Suprapubic skin (tissue), 4 donors: ENCODE measurements at regions not wholly inside any gene's neighbourhood (a gene's known extent, or its start where the extent isn't known, plus 50 kb on each side); places are given as distances from the start of the nearest gene placed in this dataset.
"Not testable (repeated sequence)": the region's sequence is repeated elsewhere in the genome, so short reads cannot be mapped to it uniquely, and the experiment has no call there.

Experiments
- DNase-seq, 2 donors: peaks; one replicate each; pipeline ENCODE4 v3.0.0-alpha.2; 2019; ENCODE audit warnings: low spot score in 2 of 2
- H3K27ac ChIP-seq: fragments of 200-600 bp; sonication (generic); one replicate; pipeline ENCODE4 v1.5.1; 2019
- H3K27me3 ChIP-seq: fragments of 200-600 bp; sonication (generic); one replicate; pipeline ENCODE4 v1.5.1; 2019
- H3K36me3 ChIP-seq: fragments of 200-600 bp; sonication (generic); one replicate; pipeline ENCODE4 v1.5.1; 2019
- H3K4me1 ChIP-seq: fragments of 200-600 bp; sonication (generic); one replicate; pipeline ENCODE4 v1.5.1; 2019
- H3K4me3 ChIP-seq: fragments of 200-600 bp; sonication (generic); one replicate; pipeline ENCODE4 v1.5.1; 2019; ENCODE audit warnings: mild to moderate bottlenecking
- H3K9me3 ChIP-seq: fragments of 200-600 bp; sonication (generic); one replicate; pipeline ENCODE4 v1.5.1; 2019
- EP300 ChIP-seq: sonication (generic); formaldehyde crosslinking; IDR thresholded peaks from one replicate; pipeline ENCODE4 v1.6.1; 2017; ENCODE audit warnings: antibody characterized with exemption
- POLR2A ChIP-seq, 2 donors: fragments of 450-650 bp; IDR thresholded peaks; one replicate each; pipeline ENCODE4 v1.6.1; 2017; ENCODE audit warnings: antibody characterized with exemption in 2 of 2, mild to moderate bottlenecking in 2 of 2, moderate library complexity in 2 of 2
- POLR2AphosphoS5 ChIP-seq, 3 donors: sonication (generic); formaldehyde crosslinking; IDR thresholded peaks; one replicate each; pipeline ENCODE4 v1.6.1; 2017; ENCODE audit warnings: antibody characterized with exemption in 3 of 3
- WGBS: methylation state at CpG from one replicate; pipeline ENCODE4 v1.1.5; 2018; 5-methylcytosine and 5-hydroxymethylcytosine counted together
- TF ChIP-seq, protein P1 (sequence below), 2 donors: fragments of 200-600 bp in 1 of 2; fragments of 450-650 bp in 1 of 2; sonication (generic) in 1 of 2; IDR thresholded peaks; one replicate each; pipeline ENCODE4 v1.5.1; 2016 to 2019; ENCODE audit warnings: antibody characterized with exemption in 2 of 2, mild to moderate bottlenecking in 1 of 2, moderate library complexity in 1 of 2

- no peak overlapping the region for H3K4me3 ChIP-seq
- no peak for DNase-seq
- H3K36me3 ChIP-seq, result no peaks in the 10 kb centered on the region
- no peaks in the 10 kb centered on the region for H3K27me3 ChIP-seq
- no peak for TF ChIP-seq EP300
- TF ChIP-seq, protein P1, sequence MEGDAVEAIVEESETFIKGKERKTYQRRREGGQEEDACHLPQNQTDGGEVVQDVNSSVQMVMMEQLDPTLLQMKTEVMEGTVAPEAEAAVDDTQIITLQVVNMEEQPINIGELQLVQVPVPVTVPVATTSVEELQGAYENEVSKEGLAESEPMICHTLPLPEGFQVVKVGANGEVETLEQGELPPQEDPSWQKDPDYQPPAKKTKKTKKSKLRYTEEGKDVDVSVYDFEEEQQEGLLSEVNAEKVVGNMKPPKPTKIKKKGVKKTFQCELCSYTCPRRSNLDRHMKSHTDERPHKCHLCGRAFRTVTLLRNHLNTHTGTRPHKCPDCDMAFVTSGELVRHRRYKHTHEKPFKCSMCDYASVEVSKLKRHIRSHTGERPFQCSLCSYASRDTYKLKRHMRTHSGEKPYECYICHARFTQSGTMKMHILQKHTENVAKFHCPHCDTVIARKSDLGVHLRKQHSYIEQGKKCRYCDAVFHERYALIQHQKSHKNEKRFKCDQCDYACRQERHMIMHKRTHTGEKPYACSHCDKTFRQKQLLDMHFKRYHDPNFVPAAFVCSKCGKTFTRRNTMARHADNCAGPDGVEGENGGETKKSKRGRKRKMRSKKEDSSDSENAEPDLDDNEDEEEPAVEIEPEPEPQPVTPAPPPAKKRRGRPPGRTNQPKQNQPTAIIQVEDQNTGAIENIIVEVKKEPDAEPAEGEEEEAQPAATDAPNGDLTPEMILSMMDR (IDR thresholded peaks at IDR 0.05), result no peak
- no peak for TF ChIP-seq POLR2AphosphoS5 (IDR thresholded peaks at IDR 0.05)
- WGBS, result 50% methylated on average over 4 of the region's 4 CpGs
- no peaks in the 10 kb centered on the region for H3K4me1 ChIP-seq
- no peaks in the 10 kb centered on the region for H3K9me3 ChIP-seq
- no peak overlapping the region for H3K27ac ChIP-seq
Measured at GRCh38 chr19:21611659-21612402, 106.4 kb downstream of the ZNF429 start.

GRCh38 chr19:21610787-21611186 lies 105.4 kb downstream of the ZNF429 start:
- no peak for TF ChIP-seq POLR2A (IDR thresholded peaks at IDR 0.05)
- TF ChIP-seq, protein P1 (IDR thresholded peaks at IDR 0.05), result no peak
- no peak for TF ChIP-seq EP300
- no peak for TF ChIP-seq POLR2AphosphoS5 (IDR thresholded peaks at IDR 0.05)
- Histone ChIP-seq H3K4me1 (no peaks in the 10 kb centered on the region), H3K27ac (no peak overlapping the region), H3K4me3 (no peak overlapping the region), H3K9me3 (no peaks in the 10 kb centered on the region), H3K27me3 (no peaks in the 10 kb centered on the region), H3K36me3 (no peaks in the 10 kb centered on the region)
- 71% methylated on average over 1 of the region's 1 CpG for WGBS
- no peak for DNase-seq

GRCh38 chr19:21610341-21610740 lies 104.9 kb downstream of the ZNF429 start:
- no peaks in the 10 kb centered on the region for H3K27me3 ChIP-seq
- WGBS, result 24% methylated on average over 3 of the region's 3 CpGs

DNA sequence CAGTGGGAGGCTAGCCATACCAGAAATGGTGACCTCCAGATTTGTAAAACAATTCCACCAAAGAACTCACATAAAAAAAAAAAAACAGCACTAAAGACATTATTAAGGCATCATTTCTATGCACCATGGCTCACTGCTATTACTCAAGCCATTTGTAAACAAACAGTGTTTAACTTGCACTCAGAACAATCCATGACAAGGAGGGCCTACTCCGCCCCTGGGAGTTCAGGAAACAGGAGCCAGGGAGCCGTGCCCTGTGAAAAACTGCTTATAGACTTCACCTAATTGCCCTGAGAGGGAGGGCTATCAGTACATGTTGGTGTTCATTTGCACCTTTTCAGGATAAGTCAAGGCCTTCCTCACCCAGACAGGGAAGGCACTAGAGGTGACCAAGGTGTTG lies 103.2 kb downstream of the ZNF429 start:
- no peak overlapping the region for H3K4me3 ChIP-seq
- H3K4me1 ChIP-seq, result peaks cover 11% of the 10 kb centered on the region
- WGBS, result 59% methylated on average over 2 of the region's 2 CpGs
- TF ChIP-seq, protein P1 (IDR thresholded peaks at IDR 0.05), result no peak
- TF ChIP-seq EP300 (no peak), POLR2A (IDR thresholded peaks at IDR 0.05) (no peak), POLR2AphosphoS5 (IDR thresholded peaks at IDR 0.05) (no peak)
- no peaks in the 10 kb centered on the region for H3K36me3 ChIP-seq
- DNase-seq, result no peak
- no peaks in the 10 kb centered on the region for H3K9me3 ChIP-seq
- H3K27ac ChIP-seq, result no peak overlapping the region
- no peaks in the 10 kb centered on the region for H3K27me3 ChIP-seq

More at GRCh38 chr19:21610341-21610740, 104.9 kb downstream of the ZNF429 start:
- no peak overlapping the region for H3K27ac ChIP-seq
- no peak overlapping the region for H3K4me3 ChIP-seq
- no peak for TF ChIP-seq EP300
- TF ChIP-seq, protein P1 (IDR thresholded peaks at IDR 0.05), result no peak
- TF ChIP-seq POLR2A (IDR thresholded peaks at IDR 0.05), result no peak
- TF ChIP-seq POLR2AphosphoS5 (IDR thresholded peaks at IDR 0.05), result no peak
- DNase-seq, result no peak
- no peaks in the 10 kb centered on the region for H3K9me3 ChIP-seq
- no peaks in the 10 kb centered on the region for H3K4me1 ChIP-seq
- H3K36me3 ChIP-seq, result no peaks in the 10 kb centered on the region

- Histone ChIP-seq H3K4me3 (no peak overlapping the region), H3K36me3 (no peaks in the 10 kb centered on the region), H3K27ac (no peak overlapping the region), H3K27me3 (no peaks in the 10 kb centered on the region), H3K4me1 (peaks cover 12% of the 10 kb centered on the region), H3K9me3 (no peaks in the 10 kb centered on the region)
- WGBS, result 75% methylated on average over 4 of the region's 4 CpGs
- no peak for DNase-seq
- no peak for TF ChIP-seq POLR2A (IDR thresholded peaks at IDR 0.05)
- TF ChIP-seq, protein P1 (IDR thresholded peaks at IDR 0.05), result no peak
- TF ChIP-seq EP300, result no peak
- no peak for TF ChIP-seq POLR2AphosphoS5 (IDR thresholded peaks at IDR 0.05)
Measured at GRCh38 chr19:21607449-21607848, 102.0 kb downstream of the ZNF429 start.

DNA sequence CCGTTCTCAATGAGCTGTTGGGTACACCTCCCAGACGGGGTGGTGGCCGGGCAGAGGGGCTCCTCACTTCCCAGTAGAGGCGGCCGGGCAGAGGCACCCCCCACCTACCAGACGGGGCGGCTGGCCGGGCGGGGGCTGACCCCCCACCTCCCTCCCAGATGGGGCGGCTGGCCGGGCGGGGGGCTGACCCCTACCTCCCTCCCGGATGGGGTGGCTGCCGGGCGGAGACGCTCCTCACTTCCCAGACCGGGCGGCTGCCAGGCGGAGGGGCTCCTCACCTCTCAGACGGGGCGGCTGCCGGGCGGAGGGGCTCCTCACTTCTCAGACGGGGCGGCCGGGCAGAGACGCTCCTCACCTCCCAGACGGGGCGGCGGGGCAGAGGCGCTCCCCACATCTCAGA lies 101.6 kb downstream of the ZNF429 start:
- H3K27ac ChIP-seq, H3K36me3 ChIP-seq, H3K9me3 ChIP-seq, H3K27me3 ChIP-seq, H3K4me3 ChIP-seq, DNase-seq: not testable (repeated sequence)
- H3K4me1 ChIP-seq, result peaks cover 12% of the 10 kb centered on the region
- 89% methylated on average over 12 of the region's 31 CpGs for WGBS

DNA sequence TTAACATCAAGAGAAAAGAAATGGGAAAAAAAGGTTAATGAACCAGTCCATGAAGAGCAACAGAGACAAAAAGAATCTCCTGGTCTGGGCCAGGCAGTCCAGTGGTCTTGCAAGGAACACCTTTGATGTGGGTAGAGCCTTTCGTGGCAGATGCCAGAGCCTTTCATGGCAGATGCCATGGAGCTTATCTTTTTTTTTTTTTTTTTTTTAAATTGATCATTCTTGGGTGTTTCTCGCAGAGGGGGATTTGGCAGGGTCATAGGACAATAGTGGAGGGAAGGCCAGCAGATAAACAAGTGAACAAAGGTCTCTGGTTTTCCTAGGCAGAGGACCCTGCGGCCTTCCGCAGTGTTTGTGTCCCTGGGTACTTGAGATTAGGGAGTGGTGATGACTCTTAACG lies 100.9 kb downstream of the ZNF429 start:
- peaks cover 12% of the 10 kb centered on the region for H3K4me1 ChIP-seq
- not testable (repeated sequence) for H3K9me3 ChIP-seq, H3K4me3 ChIP-seq, DNase-seq, H3K36me3 ChIP-seq, H3K27ac ChIP-seq, H3K27me3 ChIP-seq
- 79% methylated on average over 3 of the region's 5 CpGs for WGBS
